Body of pancreas (tissue), 4 donors: ENCODE measurements at regions not wholly inside any gene's neighbourhood (a gene's known extent, or its start where the extent isn't known, plus 50 kb on each side); places are given as distances from the start of the nearest gene placed in this dataset.

Source experiments
- ATAC-seq: fragments of 150-250 bp; one replicate; pipeline ENCODE4 v1.9.1; 2016
- DNase-seq, 4 donors: peaks; one replicate each; pipeline ENCODE4 v3.0.0-alpha.2; 2019
- H3K27ac ChIP-seq, 4 donors: fragments of 200-600 bp; sonication (generic); 1 replicate in 3 of 4; 2 replicates in 1 of 4; pipeline versions ENCODE4 v1.5.1 to v1.6.1; 2016 to 2019; ENCODE audit warnings: mild to moderate bottlenecking in 1 of 4, mixed read lengths in 1 of 4, moderate library complexity in 1 of 4
- H3K27me3 ChIP-seq, 2 donors: fragments of 200-600 bp; sonication (generic); one replicate each; pipeline ENCODE4 v1.6.0; 2016; ENCODE audit warnings: mild to moderate bottlenecking in 1 of 2
- H3K36me3 ChIP-seq, 2 donors: fragments of 200-600 bp; sonication (generic); replicated peaks in 1 of 2; 2 replicates each; pipeline ENCODE4 v1.5.1; 2016; ENCODE audit warnings: low read depth in 2 of 2; ENCODE audit not compliant: insufficient read depth in 1 of 2
- H3K4me1 ChIP-seq: fragments of 200-600 bp; sonication (generic); one replicate; pipeline ENCODE4 v1.6.0; 2016
- H3K4me3 ChIP-seq, 2 donors: fragments of 200-600 bp; sonication (generic); 1 replicate in 1 of 2; 2 replicates in 1 of 2; pipeline ENCODE4 v1.5.1; 2016 to 2019
- H3K9me3 ChIP-seq, 3 donors: fragments of 200-600 bp; sonication (generic); 1 replicate in 2 of 3; 2 replicates in 1 of 3; pipeline ENCODE4 v1.5.1; 2016
- POLR2A ChIP-seq, 3 donors: fragments of 450-650 bp; IDR thresholded peaks; one replicate each; pipeline ENCODE4 v1.6.1; 2016; ENCODE audit warnings: antibody characterized with exemption in 3 of 3, mild to moderate bottlenecking in 2 of 3
- WGBS, 2 donors: methylation state at CpG; one replicate each; pipeline ENCODE4 v1.1.5; 2017; 5-methylcytosine and 5-hydroxymethylcytosine counted together
- intact Hi-C: fragments of 100-400 bp; cut with DNase I; formaldehyde crosslinking; loops from one replicate; pipeline ENCODE4 v1.15.1; 2023
- TF ChIP-seq, protein P1 (sequence below), 7 experiments: fragments of 450-650 bp in 4 of 7; fragments of 200-600 bp in 3 of 7; sonication (generic) in 3 of 7; IDR thresholded peaks; one replicate each; pipeline ENCODE4 v1.5.1; 2016 to 2019; ENCODE audit warnings: antibody characterized with exemption in 7 of 7

DNA sequence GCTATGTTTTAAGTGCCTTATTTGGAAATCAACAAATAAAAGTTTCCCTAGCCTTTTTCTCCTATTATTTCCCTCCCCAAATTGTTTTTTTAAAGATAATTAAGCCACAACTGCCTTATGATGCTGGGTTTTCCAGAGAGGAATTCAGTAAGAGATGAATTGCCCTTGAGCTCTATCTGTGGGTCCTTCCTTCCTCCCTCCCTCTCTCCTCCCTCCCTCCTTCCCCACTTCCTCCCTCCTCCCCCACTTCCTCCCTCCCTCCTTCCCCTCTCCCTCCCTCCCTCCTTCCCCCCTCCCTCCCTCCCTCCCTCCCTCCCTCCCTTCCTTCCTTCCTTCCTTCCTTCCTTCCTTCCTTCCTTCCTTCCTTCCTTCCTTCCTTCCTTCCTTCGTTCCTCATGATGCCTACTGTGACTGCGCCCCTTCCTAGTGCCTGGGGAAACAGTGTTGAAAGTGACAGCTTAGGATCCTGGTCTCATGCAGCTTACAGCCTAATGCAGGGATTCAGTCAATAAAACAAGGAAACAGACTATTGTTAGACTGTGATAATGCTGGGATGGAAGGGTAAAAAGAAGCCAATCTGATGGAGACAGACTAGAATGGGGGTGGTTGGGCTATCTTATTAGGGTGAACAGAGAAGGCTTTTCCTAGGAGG lies 1417.1 kb downstream of the AACS start:
- no peak for DNase-seq
- Histone ChIP-seq H3K4me1 (no peaks in the 10 kb centered on the region), H3K27me3 (no peaks in the 10 kb centered on the region), H3K4me3 (no peak overlapping the region), H3K36me3 (no peaks in the 10 kb centered on the region), H3K27ac (peak overlapping the region in 1 of 4 donors; percentile 37), H3K9me3 (no peaks in the 10 kb centered on the region)
- TF ChIP-seq, protein P1, sequence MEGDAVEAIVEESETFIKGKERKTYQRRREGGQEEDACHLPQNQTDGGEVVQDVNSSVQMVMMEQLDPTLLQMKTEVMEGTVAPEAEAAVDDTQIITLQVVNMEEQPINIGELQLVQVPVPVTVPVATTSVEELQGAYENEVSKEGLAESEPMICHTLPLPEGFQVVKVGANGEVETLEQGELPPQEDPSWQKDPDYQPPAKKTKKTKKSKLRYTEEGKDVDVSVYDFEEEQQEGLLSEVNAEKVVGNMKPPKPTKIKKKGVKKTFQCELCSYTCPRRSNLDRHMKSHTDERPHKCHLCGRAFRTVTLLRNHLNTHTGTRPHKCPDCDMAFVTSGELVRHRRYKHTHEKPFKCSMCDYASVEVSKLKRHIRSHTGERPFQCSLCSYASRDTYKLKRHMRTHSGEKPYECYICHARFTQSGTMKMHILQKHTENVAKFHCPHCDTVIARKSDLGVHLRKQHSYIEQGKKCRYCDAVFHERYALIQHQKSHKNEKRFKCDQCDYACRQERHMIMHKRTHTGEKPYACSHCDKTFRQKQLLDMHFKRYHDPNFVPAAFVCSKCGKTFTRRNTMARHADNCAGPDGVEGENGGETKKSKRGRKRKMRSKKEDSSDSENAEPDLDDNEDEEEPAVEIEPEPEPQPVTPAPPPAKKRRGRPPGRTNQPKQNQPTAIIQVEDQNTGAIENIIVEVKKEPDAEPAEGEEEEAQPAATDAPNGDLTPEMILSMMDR (IDR thresholded peaks at IDR 0.05), result no peak
- no peak for TF ChIP-seq POLR2A (IDR thresholded peaks at IDR 0.05)
- intact Hi-C loops, result no loop called here
- ATAC-seq, result no peak
- 75 to 78% methylated on average over 2 of the region's 2 CpGs for WGBS, 2 donors

DNA sequence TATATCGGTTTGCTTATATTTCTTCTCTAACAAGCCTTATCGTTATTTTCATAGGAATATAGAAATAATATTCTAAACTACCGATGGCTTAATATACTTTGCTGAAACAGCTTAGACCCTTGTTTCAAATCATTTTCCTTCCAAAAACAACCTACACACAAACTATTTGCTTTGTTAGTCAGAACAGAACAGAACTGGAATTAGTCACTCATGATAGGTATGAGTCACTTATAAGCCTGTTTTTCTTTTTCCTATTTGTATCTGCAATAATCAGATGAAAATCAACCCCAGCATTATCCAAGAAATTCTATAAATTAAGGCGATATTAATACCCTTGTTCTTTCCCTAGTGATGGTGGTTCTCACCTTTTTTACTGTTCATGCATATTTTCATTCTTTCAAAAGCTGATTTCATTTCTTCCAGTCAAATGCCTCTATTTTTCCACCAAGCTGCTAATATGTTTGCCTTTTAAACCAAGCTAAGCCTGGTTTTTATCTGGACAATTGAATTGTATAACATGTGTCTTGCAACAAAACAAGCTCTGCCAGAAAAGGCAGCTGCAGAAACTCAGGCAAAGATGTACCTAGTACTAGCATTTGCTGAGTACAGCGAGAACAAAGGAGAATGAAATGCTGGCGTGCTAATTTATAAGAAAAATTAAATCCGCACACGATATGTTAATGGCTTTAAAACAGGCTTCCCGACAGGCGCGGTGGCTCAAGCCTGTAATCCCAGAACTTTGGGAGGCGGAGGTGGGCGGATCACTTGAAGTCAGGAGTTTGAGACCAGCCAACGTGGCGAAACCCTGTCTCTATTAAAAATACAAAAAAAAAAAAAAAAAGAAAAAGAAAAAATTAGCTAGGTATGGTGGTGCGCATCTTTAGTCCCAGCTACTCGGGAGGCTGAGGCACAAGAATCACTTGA lies 1418.2 kb downstream of the AACS start:
- peak; percentile 59 for ATAC-seq
- intact Hi-C loops, result no loop called here
- no peaks in the 10 kb centered on the region for H3K27me3 ChIP-seq
- H3K4me3 ChIP-seq, result no peak overlapping the region
- DNase-seq, result peak in 1 of 4 donors; percentile 42
- no peaks in the 10 kb centered on the region for H3K9me3 ChIP-seq
- H3K27ac ChIP-seq, result peak overlapping the region in 2 of 4 donors; percentile 32 to 39
- H3K4me1 ChIP-seq, result no peaks in the 10 kb centered on the region
- TF ChIP-seq, protein P1 (IDR thresholded peaks at IDR 0.05), result no peak
- no peak for TF ChIP-seq POLR2A (IDR thresholded peaks at IDR 0.05)
- H3K36me3 ChIP-seq, result no peaks in the 10 kb centered on the region
- WGBS, 2 donors, result 86 to 88% methylated on average over 17 of the region's 17 CpGs

DNA sequence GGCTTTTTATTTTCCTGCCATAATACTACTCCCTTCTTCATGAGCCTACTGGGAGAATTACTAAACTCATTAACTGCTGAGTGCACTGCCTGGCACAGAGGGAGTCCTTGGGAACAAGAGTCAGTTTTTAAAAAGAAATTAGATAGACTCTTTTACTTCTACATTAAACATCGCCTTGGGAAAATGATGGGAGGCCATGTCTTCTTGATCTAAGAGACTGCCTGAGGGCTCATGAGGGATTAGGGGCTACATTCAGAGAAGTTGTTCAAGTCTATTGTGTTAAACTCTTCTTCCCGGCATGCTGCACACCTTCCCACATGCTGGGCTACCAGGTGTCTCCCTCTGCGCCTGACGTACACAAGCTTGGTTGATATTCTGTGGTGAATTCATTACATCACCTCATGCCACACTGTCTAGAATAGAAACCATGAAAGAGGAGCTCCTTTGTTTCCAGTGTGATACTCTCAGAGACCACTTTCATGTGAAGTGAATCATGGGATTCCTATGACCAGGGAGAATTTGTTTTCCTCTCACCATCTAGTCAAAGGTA lies 1422.3 kb downstream of the AACS start:
- Histone ChIP-seq H3K4me3 (no peak overlapping the region), H3K36me3 (no peaks in the 10 kb centered on the region), H3K27ac (no peak overlapping the region), H3K4me1 (no peaks in the 10 kb centered on the region), H3K9me3 (no peaks in the 10 kb centered on the region), H3K27me3 (no peaks in the 10 kb centered on the region)
- no peak for TF ChIP-seq POLR2A (IDR thresholded peaks at IDR 0.05)
- TF ChIP-seq, protein P1 (IDR thresholded peaks at IDR 0.05), result no peak
- intact Hi-C loops, result no loop called here
- no peak for DNase-seq
- 91 to 95% methylated on average over 4 of the region's 4 CpGs for WGBS, 2 donors
- no peak for ATAC-seq

DNA sequence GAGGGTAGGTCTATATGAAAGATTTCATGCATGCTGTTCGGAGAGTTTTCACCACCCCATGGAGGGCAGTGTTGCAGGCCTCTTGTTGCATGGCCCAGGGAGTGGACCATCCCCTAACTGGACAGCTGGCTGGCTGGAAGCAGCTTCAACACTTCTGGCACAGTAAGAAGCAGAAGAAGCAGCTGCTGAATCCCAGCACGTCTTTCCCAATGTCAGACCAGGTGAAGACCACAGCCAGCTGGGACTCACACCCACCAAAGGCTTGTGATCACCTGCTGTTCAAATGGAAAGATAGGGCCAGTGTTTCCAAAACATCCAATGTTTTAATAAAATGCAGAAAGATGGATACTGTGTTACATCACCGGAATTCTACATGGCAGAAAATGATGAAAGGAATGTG lies 1423.6 kb downstream of the AACS start:
- no peak for ATAC-seq
- Histone ChIP-seq H3K27me3 (no peaks in the 10 kb centered on the region), H3K4me1 (no peaks in the 10 kb centered on the region), H3K4me3 (no peak overlapping the region), H3K27ac (no peak overlapping the region), H3K9me3 (no peaks in the 10 kb centered on the region), H3K36me3 (no peaks in the 10 kb centered on the region)
- TF ChIP-seq, protein P1 (IDR thresholded peaks at IDR 0.05), result no peak
- no peak for TF ChIP-seq POLR2A (IDR thresholded peaks at IDR 0.05)
- no peak for DNase-seq
- intact Hi-C loops, result no loop called here
- 81 to 93% methylated on average over 3 of the region's 3 CpGs for WGBS, 2 donors
